Sigmoid colon (tissue), 6 donors: ENCODE measurements at regions not wholly inside any gene's neighbourhood (a gene's known extent, or its start where the extent isn't known, plus 50 kb on each side); places are given as distances from the start of the nearest gene placed in this dataset.

Source experiments
- DNase-seq: peaks from one replicate; pipeline ENCODE4 v3.0.0-alpha.2; 2019
- H3K27ac ChIP-seq, 4 donors: fragments of 200-600 bp; sonication (generic); one replicate each; pipeline ENCODE4 v1.5.1; 2016 to 2019; ENCODE audit warnings: mild to moderate bottlenecking in 1 of 4
- H3K27me3 ChIP-seq, 3 donors: fragments of 200-600 bp; sonication (generic); one replicate each; pipeline ENCODE4 v1.5.1; 2019; ENCODE audit warnings: mild to moderate bottlenecking in 1 of 3
- H3K36me3 ChIP-seq, 4 donors: fragments of 200-600 bp; sonication (generic); one replicate each; pipeline ENCODE4 v1.5.1; 2016 to 2019
- H3K4me1 ChIP-seq, 4 donors: fragments of 200-600 bp; sonication (generic); one replicate each; pipeline ENCODE4 v1.5.1; 2017 to 2019
- H3K4me3 ChIP-seq, 4 donors: fragments of 200-600 bp; sonication (generic); one replicate each; pipeline ENCODE4 v1.5.1; 2017 to 2019; ENCODE audit warnings: mild to moderate bottlenecking in 2 of 4, moderate library complexity in 1 of 4
- H3K9me3 ChIP-seq, 4 donors: fragments of 200-600 bp in 3 of 4; sonication (generic) in 3 of 4; one replicate each; pipeline versions ENCODE4 v1.5.1 to v1.6.1; 2013 to 2019
- CTCF ChIP-seq, 4 experiments: fragments of 450-650 bp in 3 of 4; fragments of 200-600 bp in 1 of 4; IDR thresholded peaks; one replicate each; pipeline ENCODE4 v1.5.1; 2016 to 2019; ENCODE audit warnings: antibody characterized with exemption in 4 of 4, mild to moderate bottlenecking in 3 of 4, moderate library complexity in 2 of 4
- EP300 ChIP-seq, 4 donors: sonication (generic); formaldehyde crosslinking; IDR thresholded peaks; one replicate each; pipeline ENCODE4 v1.6.1; 2017; ENCODE audit warnings: antibody characterized with exemption in 4 of 4
- POLR2A ChIP-seq, 2 donors: fragments of 450-650 bp; IDR thresholded peaks; one replicate each; pipeline ENCODE4 v1.6.1; 2016; ENCODE audit warnings: antibody characterized with exemption in 2 of 2, mild to moderate bottlenecking in 2 of 2, moderate library complexity in 2 of 2
- POLR2AphosphoS5 ChIP-seq, 4 donors: sonication (generic); formaldehyde crosslinking; IDR thresholded peaks; one replicate each; pipeline ENCODE4 v1.6.1; 2017; ENCODE audit warnings: antibody characterized with exemption in 4 of 4
- WGBS, 2 donors: extraction: QIAGEN DNeasy Blood & Tissue Kit; methylation state at CpG; one replicate each; pipeline ENCODE4 v1.1.7; 2013; 5-methylcytosine and 5-hydroxymethylcytosine counted together
- intact Hi-C: fragments of 100-400 bp; cut with DNase I; formaldehyde crosslinking; loops from one replicate; pipeline ENCODE4 v1.15.1; 2023
- donor health status: healthy with polysubstance abuse.
- donor health status: healthy.

- WGBS, 2 donors: 78 to 85% methylated on average over 3 of the region's 3 CpGs
- intact Hi-C loops: no loop called here
- TF ChIP-seq POLR2AphosphoS5 (IDR thresholded peaks at IDR 0.05): no peak
- no peak for TF ChIP-seq EP300 (IDR thresholded peaks at IDR 0.05)
- TF ChIP-seq CTCF (IDR thresholded peaks at IDR 0.05): no peak
- no peak for TF ChIP-seq POLR2A (IDR thresholded peaks at IDR 0.05)
- Histone ChIP-seq H3K27me3 (peaks cover 0 to 6% (median 0%) of the 10 kb centered on the region in 3 donors), H3K36me3 (no peaks in the 10 kb centered on the region), H3K4me3 (no peak overlapping the region), H3K4me1 (peaks cover 0 to 9% (median 8%) of the 10 kb centered on the region in 4 donors), H3K27ac (no peak overlapping the region), H3K9me3 (no peaks in the 10 kb centered on the region)
- no peak for DNase-seq
Observed at GRCh38 chr13:100810481-100810880, 135.9 kb upstream of the TMTC4 start.

- intact Hi-C loops: no loop called here
- no peak for DNase-seq
- WGBS, 2 donors: 60 to 70% methylated on average over 3 of the region's 3 CpGs
Observed at GRCh38 chr13:100809856-100810255, 135.3 kb upstream of the TMTC4 start.

GRCh38 chr13:100809129-100809390 lies 134.5 kb upstream of the TMTC4 start:
- intact Hi-C loops: no loop called here
- WGBS, 2 donors: 83 to 84% methylated on average over 2 of the region's 2 CpGs

More at GRCh38 chr13:100809856-100810255, 135.3 kb upstream of the TMTC4 start:
- H3K9me3 ChIP-seq: no peaks in the 10 kb centered on the region
- H3K27me3 ChIP-seq: peaks cover 0 to 6% (median 0%) of the 10 kb centered on the region in 3 donors
- peaks cover 0 to 3% (median 2%) of the 10 kb centered on the region in 4 donors for H3K4me1 ChIP-seq
- no peak overlapping the region for H3K27ac ChIP-seq
- H3K36me3 ChIP-seq: no peaks in the 10 kb centered on the region
- no peak for TF ChIP-seq EP300 (IDR thresholded peaks at IDR 0.05)
- no peak for TF ChIP-seq CTCF (IDR thresholded peaks at IDR 0.05)
- H3K4me3 ChIP-seq: no peak overlapping the region

GRCh38 chr13:100808330-100809128 lies 133.9 kb upstream of the TMTC4 start:
- Histone ChIP-seq H3K9me3 (no peaks in the 10 kb centered on the region), H3K36me3 (no peaks in the 10 kb centered on the region), H3K4me3 (no peak overlapping the region), H3K27ac (no peak overlapping the region), H3K27me3 (peaks cover 0 to 6% (median 0%) of the 10 kb centered on the region in 3 donors), H3K4me1 (no peaks in the 10 kb centered on the region)
- no peak for DNase-seq
- intact Hi-C loops: no loop called here
- 45 to 65% methylated on average over 8 of the region's 8 CpGs for WGBS, 2 donors
- TF ChIP-seq POLR2AphosphoS5 (IDR thresholded peaks at IDR 0.05): no peak
- TF ChIP-seq POLR2A (IDR thresholded peaks at IDR 0.05): no peak
- no peak for TF ChIP-seq EP300 (IDR thresholded peaks at IDR 0.05)
- TF ChIP-seq CTCF (IDR thresholded peaks at IDR 0.05): no peak

More at GRCh38 chr13:100809129-100809390, 134.5 kb upstream of the TMTC4 start:
- TF ChIP-seq CTCF (IDR thresholded peaks at IDR 0.05) (no peak), POLR2A (IDR thresholded peaks at IDR 0.05) (no peak), EP300 (IDR thresholded peaks at IDR 0.05) (no peak), POLR2AphosphoS5 (IDR thresholded peaks at IDR 0.05) (no peak)
- no peak for DNase-seq
- Histone ChIP-seq H3K27ac (no peak overlapping the region), H3K4me3 (no peak overlapping the region), H3K36me3 (no peaks in the 10 kb centered on the region), H3K9me3 (no peaks in the 10 kb centered on the region), H3K27me3 (peaks cover 0 to 6% (median 0%) of the 10 kb centered on the region in 3 donors), H3K4me1 (no peaks in the 10 kb centered on the region)

GRCh38 chr13:100803091-100803490 lies 128.5 kb upstream of the TMTC4 start:
- H3K4me3 ChIP-seq: no peak overlapping the region
- no peaks in the 10 kb centered on the region for H3K36me3 ChIP-seq
- DNase-seq: no peak
- TF ChIP-seq EP300 (IDR thresholded peaks at IDR 0.05) (no peak), POLR2A (IDR thresholded peaks at IDR 0.05) (no peak), POLR2AphosphoS5 (IDR thresholded peaks at IDR 0.05) (no peak), CTCF (IDR thresholded peaks at IDR 0.05) (no peak)
- no peaks in the 10 kb centered on the region for H3K9me3 ChIP-seq
- intact Hi-C loops: no loop called here
- H3K27ac ChIP-seq: no peak overlapping the region
- no peaks in the 10 kb centered on the region for H3K27me3 ChIP-seq
- WGBS, 2 donors: 68 to 86% methylated on average over 6 of the region's 6 CpGs
- no peaks in the 10 kb centered on the region for H3K4me1 ChIP-seq
